ENCODE measurements at regions not wholly inside any gene's neighbourhood (a gene's known extent, or its start where the extent isn't known, plus 50 kb on each side); places are given as distances from the start of the nearest gene placed in this dataset.

- CTCF ChIA-PET = no interaction called here
- TF ChIP-seq MAFK (IDR thresholded peaks at IDR 0.05; ENCODE audit: low read depth, low read length) (no peak), NFE2L2 (IDR thresholded peaks at IDR 0.05; ENCODE audit: low read depth, low read length) (no peak), CEBPB (IDR thresholded peaks at IDR 0.05; ENCODE audit: low read depth, low read length) (no peak), FOS (IDR thresholded peaks at IDR 0.05; ENCODE audit: low read depth, low read length) (no peak), RAD21 (IDR thresholded peaks at IDR 0.05; ENCODE audit: low read length) (no peak)
Measured at GRCh38 chr14:44300916-44301315, 206.2 kb downstream of the FSCB start.

More at GRCh38 chr14:44300916-44301315, 206.2 kb downstream of the FSCB start:
- POLR2A ChIA-PET (ENCODE audit: unreplicated experiment) = no interaction called here
- H3K9me3 ChIP-seq (ENCODE audit: control insufficient read depth, insufficient read depth, low read length) = no peaks in the 10 kb centered on the region
- H2BK20ac ChIP-seq (ENCODE audit: low read depth, low read length) = no peak overlapping the region
- H4K20me1 ChIP-seq (ENCODE audit: insufficient read depth, low read length) = no peaks in the 10 kb centered on the region
- no peak overlapping the region for H3K56ac ChIP-seq (ENCODE audit: extremely low read depth, insufficient read depth, low read length)
- no peak overlapping the region for H3K23ac ChIP-seq (ENCODE audit: low read depth, low read length)
- no peak overlapping the region for H2BK120ac ChIP-seq (ENCODE audit: low read depth, low read length)
- no peak for ATAC-seq (ENCODE audit: low read depth)
- dilution Hi-C loops (cut with HindIII; ENCODE audit: low sequenced_read_pairs, unreplicated experiment) (no loop called here), in situ Hi-C loops (cut with MboI; ENCODE audit: low sequenced_read_pairs) (no loop called here), intact Hi-C loops (cut with micrococcal nuclease) (no loop called here)
- H2AFZ ChIP-seq (replicated peaks; ENCODE audit: low read length, poor library complexity) = no peak overlapping the region
- no peak overlapping the region for H2AK5ac ChIP-seq (ENCODE audit: low read depth, low read length)
- H3K79me1 ChIP-seq (ENCODE audit: low read depth in 1 of 2, low read length in 2 of 2) = no peaks in the 10 kb centered on the region
- no peak overlapping the region for H2BK5ac ChIP-seq (ENCODE audit: low read depth, low read length, poor library complexity, severe bottlenecking)
- no peak overlapping the region for H3K4ac ChIP-seq (ENCODE audit: low read depth, low read length)
- no peak for DNase-seq
- no TSS peak for BruUV-seq (replicated peaks)
- H4K5ac ChIP-seq (ENCODE audit: low read depth, low read length) = no peak overlapping the region
- no peak overlapping the region for H2AK9ac ChIP-seq (replicated peaks; ENCODE audit: low read depth, low read length, poor library complexity)
- no peak overlapping the region for H4K8ac ChIP-seq (ENCODE audit: low read depth in 2 of 2, low read length in 2 of 2)
- no peak overlapping the region for H3K4me2 ChIP-seq (ENCODE audit: low read depth, low read length)
- no peaks in the 10 kb centered on the region for H3K4me1 ChIP-seq (ENCODE audit: control insufficient read depth, insufficient read depth, low read length)
- no peak overlapping the region for H3K14ac ChIP-seq (replicated peaks; ENCODE audit: low read depth, low read length)
- H3K36me3 ChIP-seq (ENCODE audit: control insufficient read depth, insufficient read depth, low read length) = no peaks in the 10 kb centered on the region
- no peaks in the 10 kb centered on the region for H3K27me3 ChIP-seq (ENCODE audit: control insufficient read depth, insufficient read depth, low read length)
- no peak overlapping the region for H3K4me3 ChIP-seq (ENCODE audit: insufficient read depth, low read depth, low read length)
- H4K91ac ChIP-seq (ENCODE audit: insufficient read depth, low read depth, low read length) = no peak overlapping the region
- H3K18ac ChIP-seq (ENCODE audit: low read depth, low read length) = no peak overlapping the region
- no peak overlapping the region for H3K27ac ChIP-seq (ENCODE audit: insufficient read depth, low read length)
- no peaks in the 10 kb centered on the region for H3K9me1 ChIP-seq (ENCODE audit: insufficient read depth, low read length)
- H3K9ac ChIP-seq (ENCODE audit: low read depth, low read length) = no peak overlapping the region
- no peak overlapping the region for H2BK15ac ChIP-seq (ENCODE audit: low read depth, low read length)
